ENCODE measurements at regions not wholly inside any gene's neighbourhood (a gene's known extent, or its start where the extent isn't known, plus 50 kb on each side); places are given as distances from the start of the nearest gene placed in this dataset.
"Not testable (repeated sequence)": the region's sequence is repeated elsewhere in the genome, so short reads cannot be mapped to it uniquely, and the experiment has no call there.

DNA sequence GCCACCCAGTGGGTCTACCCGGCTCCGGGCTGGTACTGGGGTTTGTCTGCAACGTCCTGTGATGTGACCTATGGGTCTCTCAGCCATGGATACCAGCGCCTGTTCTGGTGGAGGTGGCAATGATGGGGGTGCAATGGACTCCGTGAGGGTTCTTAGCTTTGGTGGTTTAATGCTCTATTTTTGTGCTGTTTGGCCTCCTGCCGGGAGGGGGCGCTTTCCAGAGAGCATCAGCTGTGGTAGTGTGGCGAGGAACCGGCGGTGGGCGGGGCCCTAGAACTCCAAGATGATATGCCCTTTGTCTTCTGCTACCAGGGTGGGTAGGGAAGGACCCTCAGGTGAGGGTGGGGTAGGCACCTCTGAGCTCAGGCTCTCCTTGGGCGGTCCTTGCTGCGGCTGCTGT lies 324.1 kb upstream of the ZFP42 start:
- TF ChIP-seq SPI1 (IDR thresholded peaks at IDR 0.05; ENCODE audit: borderline replicate concordance, low read depth); GABPA (IDR thresholded peaks at IDR 0.05; ENCODE audit: low read depth); POLR2AphosphoS5 (IDR thresholded peaks at IDR 0.05; ENCODE audit: low read depth): not testable (repeated sequence)
- TF ChIP-seq, protein P1, sequence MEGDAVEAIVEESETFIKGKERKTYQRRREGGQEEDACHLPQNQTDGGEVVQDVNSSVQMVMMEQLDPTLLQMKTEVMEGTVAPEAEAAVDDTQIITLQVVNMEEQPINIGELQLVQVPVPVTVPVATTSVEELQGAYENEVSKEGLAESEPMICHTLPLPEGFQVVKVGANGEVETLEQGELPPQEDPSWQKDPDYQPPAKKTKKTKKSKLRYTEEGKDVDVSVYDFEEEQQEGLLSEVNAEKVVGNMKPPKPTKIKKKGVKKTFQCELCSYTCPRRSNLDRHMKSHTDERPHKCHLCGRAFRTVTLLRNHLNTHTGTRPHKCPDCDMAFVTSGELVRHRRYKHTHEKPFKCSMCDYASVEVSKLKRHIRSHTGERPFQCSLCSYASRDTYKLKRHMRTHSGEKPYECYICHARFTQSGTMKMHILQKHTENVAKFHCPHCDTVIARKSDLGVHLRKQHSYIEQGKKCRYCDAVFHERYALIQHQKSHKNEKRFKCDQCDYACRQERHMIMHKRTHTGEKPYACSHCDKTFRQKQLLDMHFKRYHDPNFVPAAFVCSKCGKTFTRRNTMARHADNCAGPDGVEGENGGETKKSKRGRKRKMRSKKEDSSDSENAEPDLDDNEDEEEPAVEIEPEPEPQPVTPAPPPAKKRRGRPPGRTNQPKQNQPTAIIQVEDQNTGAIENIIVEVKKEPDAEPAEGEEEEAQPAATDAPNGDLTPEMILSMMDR (IDR thresholded peaks at IDR 0.05; ENCODE audit: insufficient read depth, low read length), result not testable (repeated sequence)
